Mucosa of rectum (tissue), 2 donors: ENCODE measurements at regions not wholly inside any gene's neighbourhood (a gene's known extent, or its start where the extent isn't known, plus 50 kb on each side); places are given as distances from the start of the nearest gene placed in this dataset.

Experiments
- H3K27ac ChIP-seq, 2 donors: one replicate each; pipeline ENCODE4 v1.7.0; 2013; ENCODE audit warnings: inconsistent platforms in 2 of 2, low read depth in 2 of 2, low read length in 2 of 2
- H3K27me3 ChIP-seq, 2 donors: one replicate each; pipeline ENCODE4 v1.7.0; 2013; ENCODE audit warnings: low read length in 2 of 2; ENCODE audit not compliant: control insufficient read depth in 2 of 2, insufficient read depth in 2 of 2
- H3K36me3 ChIP-seq, 2 donors: one replicate each; pipeline ENCODE4 v1.7.0; 2013; ENCODE audit warnings: low read length in 2 of 2; ENCODE audit not compliant: control insufficient read depth in 2 of 2, insufficient read depth in 2 of 2
- H3K4me1 ChIP-seq, 2 donors: one replicate each; pipeline ENCODE4 v1.7.0; 2013; ENCODE audit warnings: low read length in 2 of 2, mild to moderate bottlenecking in 1 of 2; ENCODE audit not compliant: control insufficient read depth in 2 of 2, insufficient read depth in 2 of 2
- H3K4me3 ChIP-seq, 2 donors: one replicate each; pipeline ENCODE4 v1.7.0; 2013; ENCODE audit warnings: low read length in 2 of 2
- H3K9ac ChIP-seq, 2 donors: one replicate each; pipeline ENCODE4 v1.7.0; 2013; ENCODE audit warnings: low read length in 2 of 2, low read depth in 1 of 2, mild to moderate bottlenecking in 1 of 2
- H3K9me3 ChIP-seq, 2 donors: one replicate each; pipeline ENCODE4 v1.7.0; 2013; ENCODE audit warnings: low read length in 2 of 2; ENCODE audit not compliant: control insufficient read depth in 2 of 2
- donor health status: healthy.
- donor health status: Normal muscosa, but diverticular disease.

- Histone ChIP-seq H3K9me3 (no peaks in the 10 kb centered on the region), H3K4me3 (no peak overlapping the region), H3K36me3 (no peaks in the 10 kb centered on the region), H3K27ac (no peak overlapping the region), H3K9ac (no peak overlapping the region), H3K4me1 (no peaks in the 10 kb centered on the region), H3K27me3 (no peaks in the 10 kb centered on the region)
Observed at GRCh38 chr6:71474942-71475341, 186.3 kb downstream of the OGFRL1 start.

- Histone ChIP-seq H3K9ac (no peak overlapping the region), H3K27ac (no peak overlapping the region), H3K4me3 (no peak overlapping the region), H3K27me3 (no peaks in the 10 kb centered on the region), H3K9me3 (no peaks in the 10 kb centered on the region), H3K4me1 (no peaks in the 10 kb centered on the region), H3K36me3 (no peaks in the 10 kb centered on the region)
Observed at GRCh38 chr6:71476371-71476770, 187.8 kb downstream of the OGFRL1 start.

GRCh38 chr6:71476872-71477271 lies 188.3 kb downstream of the OGFRL1 start:
- Histone ChIP-seq H3K4me3 (no peak overlapping the region), H3K9ac (no peak overlapping the region), H3K27me3 (no peaks in the 10 kb centered on the region), H3K9me3 (no peaks in the 10 kb centered on the region), H3K27ac (no peak overlapping the region), H3K4me1 (no peaks in the 10 kb centered on the region), H3K36me3 (no peaks in the 10 kb centered on the region)

- H3K4me3 ChIP-seq = no peak overlapping the region
- no peaks in the 10 kb centered on the region for H3K27me3 ChIP-seq
- H3K36me3 ChIP-seq = no peaks in the 10 kb centered on the region
- peak overlapping the region; percentile 5 to 28 for H3K27ac ChIP-seq
- no peaks in the 10 kb centered on the region for H3K4me1 ChIP-seq
- H3K9me3 ChIP-seq = no peaks in the 10 kb centered on the region
- no peak overlapping the region for H3K9ac ChIP-seq
Observed at GRCh38 chr6:71478834-71479541, 190.4 kb downstream of the OGFRL1 start.

GRCh38 chr6:71480577-71480976 lies 192.0 kb downstream of the OGFRL1 start:
- H3K4me3 ChIP-seq = no peak overlapping the region
- no peaks in the 10 kb centered on the region for H3K36me3 ChIP-seq
- H3K27me3 ChIP-seq = no peaks in the 10 kb centered on the region
- H3K9me3 ChIP-seq = no peaks in the 10 kb centered on the region
- H3K4me1 ChIP-seq = no peaks in the 10 kb centered on the region
- no peak overlapping the region for H3K9ac ChIP-seq
- no peak overlapping the region for H3K27ac ChIP-seq

GRCh38 chr6:71481011-71481410 lies 192.4 kb downstream of the OGFRL1 start:
- Histone ChIP-seq H3K27me3 (no peaks in the 10 kb centered on the region), H3K9me3 (no peaks in the 10 kb centered on the region), H3K36me3 (no peaks in the 10 kb centered on the region), H3K9ac (no peak overlapping the region), H3K4me3 (no peak overlapping the region), H3K4me1 (no peaks in the 10 kb centered on the region), H3K27ac (no peak overlapping the region)

- no peak overlapping the region for H3K4me3 ChIP-seq
- H3K27ac ChIP-seq = no peak overlapping the region
- no peak overlapping the region for H3K9ac ChIP-seq
- no peaks in the 10 kb centered on the region for H3K27me3 ChIP-seq
- no peaks in the 10 kb centered on the region for H3K4me1 ChIP-seq
- no peaks in the 10 kb centered on the region for H3K36me3 ChIP-seq
- no peaks in the 10 kb centered on the region for H3K9me3 ChIP-seq
Observed at GRCh38 chr6:71481801-71482200, 193.2 kb downstream of the OGFRL1 start.

- H3K4me1 ChIP-seq = no peaks in the 10 kb centered on the region
- no peak overlapping the region for H3K9ac ChIP-seq
- no peaks in the 10 kb centered on the region for H3K36me3 ChIP-seq
- no peaks in the 10 kb centered on the region for H3K27me3 ChIP-seq
- no peak overlapping the region for H3K4me3 ChIP-seq
- H3K9me3 ChIP-seq = no peaks in the 10 kb centered on the region
- no peak overlapping the region for H3K27ac ChIP-seq
Observed at GRCh38 chr6:71482742-71483141, 194.1 kb downstream of the OGFRL1 start.

GRCh38 chr6:71486461-71486860 lies 197.8 kb downstream of the OGFRL1 start:
- H3K27ac ChIP-seq = no peak overlapping the region
- no peaks in the 10 kb centered on the region for H3K27me3 ChIP-seq

GRCh38 chr6:71488186-71488585 lies 199.6 kb downstream of the OGFRL1 start:
- Histone ChIP-seq H3K9me3 (no peaks in the 10 kb centered on the region), H3K27ac (no peak overlapping the region)

More at GRCh38 chr6:71486461-71486860, 197.8 kb downstream of the OGFRL1 start:
- Histone ChIP-seq H3K9ac (no peak overlapping the region), H3K4me1 (no peaks in the 10 kb centered on the region), H3K36me3 (no peaks in the 10 kb centered on the region), H3K9me3 (no peaks in the 10 kb centered on the region), H3K4me3 (no peak overlapping the region)

More at GRCh38 chr6:71488186-71488585, 199.6 kb downstream of the OGFRL1 start:
- Histone ChIP-seq H3K27me3 (no peaks in the 10 kb centered on the region), H3K4me1 (no peaks in the 10 kb centered on the region), H3K36me3 (no peaks in the 10 kb centered on the region), H3K4me3 (no peak overlapping the region), H3K9ac (no peak overlapping the region)
